ENCODE measurements at regions not wholly inside any gene's neighbourhood (a gene's known extent, or its start where the extent isn't known, plus 50 kb on each side); places are given as distances from the start of the nearest gene placed in this dataset.
"Not testable (repeated sequence)": the region's sequence is repeated elsewhere in the genome, so short reads cannot be mapped to it uniquely, and the experiment has no call there.

DNA sequence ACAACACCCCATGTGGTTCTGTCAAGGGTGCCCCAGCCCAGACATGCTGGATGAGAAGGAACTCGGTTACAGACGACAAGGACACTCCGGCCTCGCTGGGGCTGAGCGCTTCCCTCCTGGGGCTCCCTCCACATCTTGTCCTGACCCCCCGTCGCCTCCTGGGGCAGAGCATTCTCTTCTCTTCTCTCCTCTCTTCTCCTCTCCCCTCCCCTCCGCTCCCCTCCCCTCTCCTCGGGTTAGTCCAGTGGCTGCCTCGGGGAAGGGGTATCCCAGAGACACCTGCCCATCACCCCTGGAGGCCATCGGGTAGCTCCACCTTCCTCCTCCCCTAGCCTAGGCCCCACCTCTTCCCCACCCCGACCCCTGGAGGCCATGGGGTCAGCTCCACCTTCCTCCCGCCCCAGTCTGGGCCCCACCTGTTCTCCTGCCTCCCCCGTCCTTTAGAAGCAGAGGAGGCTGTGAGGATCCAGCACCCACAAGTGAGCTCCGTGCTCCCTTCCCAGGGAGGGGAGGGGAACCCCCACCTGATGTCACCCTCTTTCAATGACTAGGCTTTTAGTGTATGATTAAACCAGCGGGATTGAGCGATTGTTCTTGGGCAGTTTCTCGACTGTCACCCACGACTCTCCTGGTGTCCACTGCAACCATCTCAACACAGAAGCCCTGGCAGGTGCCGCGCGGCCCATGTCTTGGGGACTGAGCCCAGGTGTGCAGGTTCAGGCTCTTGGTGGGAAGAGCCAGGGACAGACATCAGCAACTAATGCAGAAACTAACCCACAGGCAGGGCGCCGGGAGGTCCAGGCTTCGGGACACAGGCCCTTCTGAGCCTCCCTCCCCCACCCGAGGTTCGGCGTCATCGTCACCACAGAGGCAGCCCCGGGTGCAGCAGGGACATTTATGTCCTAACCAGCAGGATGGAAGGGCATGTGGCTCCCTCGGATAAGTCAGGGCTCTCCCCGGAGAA lies 330.4 kb downstream of the ADGRD1 start:
- H3K27ac ChIP-seq (ENCODE audit: low read length); H3K9me3 ChIP-seq (ENCODE audit: control insufficient read depth, low read depth, low read length); H3K27me3 ChIP-seq (ENCODE audit: control insufficient read depth, insufficient read depth, low read length); H3K4me1 ChIP-seq (ENCODE audit: control insufficient read depth, low read depth, low read length); H3K36me3 ChIP-seq (ENCODE audit: control insufficient read depth, low read depth, low read length); H3K4me3 ChIP-seq (ENCODE audit: low read length); H3K9ac ChIP-seq (ENCODE audit: low read length): not testable (repeated sequence)

- not testable (repeated sequence) for H3K27ac ChIP-seq (ENCODE audit: low read length); H3K9me3 ChIP-seq (ENCODE audit: control insufficient read depth, low read depth, low read length); H3K9ac ChIP-seq (ENCODE audit: low read length); H3K36me3 ChIP-seq (ENCODE audit: control insufficient read depth, low read depth, low read length); H3K4me1 ChIP-seq (ENCODE audit: control insufficient read depth, low read depth, low read length); H3K4me3 ChIP-seq (ENCODE audit: low read length); H3K27me3 ChIP-seq (ENCODE audit: control insufficient read depth, insufficient read depth, low read length)
Observed at GRCh38 chr12:131284954-131285904, 331.5 kb downstream of the ADGRD1 start.

GRCh38 chr12:131285905-131286295 lies 332.2 kb downstream of the ADGRD1 start:
- H3K27ac ChIP-seq (ENCODE audit: low read length); H3K4me3 ChIP-seq (ENCODE audit: low read length); H3K27me3 ChIP-seq (ENCODE audit: control insufficient read depth, insufficient read depth, low read length); H3K36me3 ChIP-seq (ENCODE audit: control insufficient read depth, low read depth, low read length); H3K4me1 ChIP-seq (ENCODE audit: control insufficient read depth, low read depth, low read length); H3K9ac ChIP-seq (ENCODE audit: low read length); H3K9me3 ChIP-seq (ENCODE audit: control insufficient read depth, low read depth, low read length): not testable (repeated sequence)

DNA sequence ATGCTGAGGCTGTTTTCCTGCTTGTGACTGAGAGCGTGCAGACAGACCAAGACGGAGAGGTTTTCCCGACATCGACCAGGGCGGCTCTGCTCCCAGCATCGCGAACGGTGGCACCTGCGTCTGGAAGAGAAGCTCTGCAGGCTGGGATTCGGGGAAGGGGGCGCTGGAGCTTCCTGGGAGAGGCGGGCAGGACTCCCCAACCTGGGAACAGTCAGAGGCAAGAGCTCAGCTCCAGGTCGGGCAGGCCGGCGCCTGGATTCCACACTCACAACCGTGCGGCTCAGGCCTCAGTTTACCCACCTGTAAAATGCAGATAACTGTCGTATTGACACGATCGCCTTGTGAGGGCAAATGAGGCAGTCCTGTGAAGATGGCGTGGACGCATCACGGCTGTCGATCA lies 332.6 kb downstream of the ADGRD1 start:
- not testable (repeated sequence) for H3K27me3 ChIP-seq (ENCODE audit: control insufficient read depth, insufficient read depth, low read length); H3K9me3 ChIP-seq (ENCODE audit: control insufficient read depth, low read depth, low read length); H3K27ac ChIP-seq (ENCODE audit: low read length); H3K4me3 ChIP-seq (ENCODE audit: low read length); H3K9ac ChIP-seq (ENCODE audit: low read length); H3K36me3 ChIP-seq (ENCODE audit: control insufficient read depth, low read depth, low read length); H3K4me1 ChIP-seq (ENCODE audit: control insufficient read depth, low read depth, low read length)

DNA sequence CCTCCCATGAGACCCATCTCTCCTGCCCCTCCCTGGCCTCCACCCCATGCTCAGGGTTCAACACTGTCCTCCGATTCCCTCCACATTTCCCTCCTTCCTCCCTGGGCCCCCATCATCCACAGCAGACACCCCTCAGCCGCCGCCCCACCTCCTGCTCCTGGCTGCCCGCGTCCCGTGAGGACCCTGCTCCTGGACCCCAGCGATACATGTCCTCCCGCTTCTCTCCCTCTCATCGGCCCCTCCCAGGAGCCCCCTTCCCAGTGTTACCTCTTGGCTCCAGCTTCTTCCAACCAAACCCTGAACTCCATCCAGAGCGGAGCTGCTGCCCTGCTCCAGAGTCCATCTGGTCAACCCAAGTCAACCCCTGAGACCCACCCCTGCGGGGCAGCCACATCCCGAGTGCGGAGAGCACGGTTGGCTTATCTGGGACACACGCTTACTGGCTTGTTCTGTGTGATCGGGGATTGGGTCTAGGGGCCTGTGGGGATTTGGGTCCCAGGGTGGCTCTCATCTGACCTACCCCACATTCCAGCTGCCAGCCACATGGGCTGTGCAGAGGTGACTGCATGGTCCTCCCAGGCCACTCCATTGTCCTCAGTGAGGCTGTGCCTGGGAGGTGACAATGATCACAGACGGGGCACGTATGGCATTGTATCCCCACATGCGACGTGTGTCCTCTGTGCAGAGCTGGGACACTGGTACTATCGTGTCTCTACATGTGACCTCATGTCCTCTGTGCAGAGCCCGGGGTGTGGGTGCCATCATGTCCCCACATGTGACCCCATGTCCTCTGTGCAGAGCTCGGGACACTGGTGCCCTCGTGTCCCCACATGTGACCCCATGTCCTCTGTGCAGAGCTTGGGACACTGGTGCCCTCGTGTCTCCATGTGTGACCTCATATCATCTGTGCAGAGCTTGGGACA lies 333.6 kb downstream of the ADGRD1 start:
- Histone ChIP-seq H3K27ac (ENCODE audit: low read length) (no peak overlapping the region), H3K27me3 (ENCODE audit: control insufficient read depth, insufficient read depth, low read length) (no peaks in the 10 kb centered on the region), H3K9ac (ENCODE audit: low read length) (no peak overlapping the region), H3K9me3 (ENCODE audit: control insufficient read depth, low read depth, low read length) (no peaks in the 10 kb centered on the region), H3K36me3 (ENCODE audit: control insufficient read depth, low read depth, low read length) (no peaks in the 10 kb centered on the region), H3K4me3 (ENCODE audit: low read length) (no peak overlapping the region), H3K4me1 (ENCODE audit: control insufficient read depth, low read depth, low read length) (no peaks in the 10 kb centered on the region)

DNA sequence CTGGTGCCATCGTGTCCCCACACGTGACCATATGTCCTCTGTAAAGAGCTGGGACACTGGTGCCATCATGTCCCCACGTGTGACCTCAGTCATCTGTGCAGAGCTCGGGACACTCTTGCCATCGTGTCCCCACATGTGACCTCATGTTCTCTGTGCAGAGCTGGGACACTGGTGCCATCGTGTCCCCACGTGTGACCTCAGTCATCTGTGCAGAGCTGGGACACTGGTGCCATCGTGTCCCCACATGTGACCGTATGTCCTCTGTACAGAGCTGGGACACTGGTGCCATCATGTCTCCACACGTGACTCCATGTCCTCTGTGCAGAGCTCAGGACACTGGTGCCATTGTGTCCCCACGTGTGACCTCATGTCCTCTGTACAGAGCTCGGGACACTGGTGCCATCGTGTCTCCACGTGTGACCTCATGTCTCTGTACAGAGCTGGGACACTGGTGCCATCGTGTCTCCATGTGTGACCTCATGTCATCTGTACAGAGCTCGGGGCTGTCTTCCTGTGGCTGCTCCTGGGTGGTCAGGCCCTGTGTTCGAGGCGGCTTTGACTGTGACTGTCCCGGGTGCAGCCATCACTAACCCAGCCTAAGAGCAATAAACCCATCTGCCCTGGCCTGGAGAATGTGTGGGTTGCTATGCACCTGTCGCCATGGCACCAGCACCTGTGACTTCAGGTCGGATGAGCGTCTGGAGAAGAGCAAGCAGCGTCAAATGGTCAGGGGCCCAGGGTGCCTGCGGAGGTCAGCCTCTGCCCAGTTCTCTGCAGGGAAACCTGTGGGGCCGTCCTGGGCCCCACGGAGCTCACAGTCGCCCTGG lies 334.4 kb downstream of the ADGRD1 start:
- H3K27me3 ChIP-seq (ENCODE audit: control insufficient read depth, insufficient read depth, low read length): no peaks in the 10 kb centered on the region
- no peaks in the 10 kb centered on the region for H3K9me3 ChIP-seq (ENCODE audit: control insufficient read depth, low read depth, low read length)
- H3K4me3 ChIP-seq (ENCODE audit: low read length): no peak overlapping the region
- H3K4me1 ChIP-seq (ENCODE audit: control insufficient read depth, low read depth, low read length): no peaks in the 10 kb centered on the region
- H3K9ac ChIP-seq (ENCODE audit: low read length): no peak overlapping the region
- no peak overlapping the region for H3K27ac ChIP-seq (ENCODE audit: low read length)
- no peaks in the 10 kb centered on the region for H3K36me3 ChIP-seq (ENCODE audit: control insufficient read depth, low read depth, low read length)

- not testable (repeated sequence) for H3K36me3 ChIP-seq (ENCODE audit: control insufficient read depth, low read depth, low read length); H3K9me3 ChIP-seq (ENCODE audit: control insufficient read depth, low read depth, low read length); H3K4me1 ChIP-seq (ENCODE audit: control insufficient read depth, low read depth, low read length); H3K9ac ChIP-seq (ENCODE audit: low read length); H3K27me3 ChIP-seq (ENCODE audit: control insufficient read depth, insufficient read depth, low read length); H3K27ac ChIP-seq (ENCODE audit: low read length); H3K4me3 ChIP-seq (ENCODE audit: low read length)
Observed at GRCh38 chr12:131288765-131289695, 335.3 kb downstream of the ADGRD1 start.

- H3K4me3 ChIP-seq (ENCODE audit: low read length); H3K36me3 ChIP-seq (ENCODE audit: control insufficient read depth, low read depth, low read length); H3K27ac ChIP-seq (ENCODE audit: low read length); H3K9me3 ChIP-seq (ENCODE audit: control insufficient read depth, low read depth, low read length); H3K9ac ChIP-seq (ENCODE audit: low read length); H3K4me1 ChIP-seq (ENCODE audit: control insufficient read depth, low read depth, low read length); H3K27me3 ChIP-seq (ENCODE audit: control insufficient read depth, insufficient read depth, low read length): not testable (repeated sequence)
Observed at GRCh38 chr12:131289807-131290206, 336.1 kb downstream of the ADGRD1 start.

DNA sequence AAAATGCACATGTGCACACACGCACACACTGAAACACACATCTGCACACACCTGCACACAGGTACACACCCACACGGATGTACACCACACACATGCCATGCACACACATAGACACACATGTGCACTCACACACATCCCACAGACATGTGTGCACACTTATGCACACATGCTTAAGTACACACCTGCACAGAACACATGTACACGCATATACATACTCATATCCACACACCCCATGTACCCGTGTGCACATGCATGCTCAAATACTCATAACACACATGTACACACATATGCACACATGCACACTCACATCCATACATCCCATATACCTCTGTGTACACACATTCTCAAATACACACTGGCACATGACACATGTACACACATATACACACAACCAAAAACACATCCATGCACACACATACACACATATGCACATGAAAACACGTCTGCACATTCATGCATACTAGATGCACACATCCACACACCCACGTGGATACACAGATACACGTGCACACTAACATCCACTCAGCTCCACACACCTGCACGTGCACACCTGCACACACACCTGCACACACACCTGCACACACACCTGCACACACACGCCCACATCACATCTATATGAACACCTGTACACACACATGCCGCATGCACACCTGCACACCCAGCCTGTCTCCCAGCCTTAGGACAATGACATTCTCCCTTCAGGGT lies 336.7 kb downstream of the ADGRD1 start:
- no peaks in the 10 kb centered on the region for H3K27me3 ChIP-seq (ENCODE audit: control insufficient read depth, insufficient read depth, low read length)
- no peaks in the 10 kb centered on the region for H3K4me1 ChIP-seq (ENCODE audit: control insufficient read depth, low read depth, low read length)
- no peak overlapping the region for H3K27ac ChIP-seq (ENCODE audit: low read length)
- H3K36me3 ChIP-seq (ENCODE audit: control insufficient read depth, low read depth, low read length): no peaks in the 10 kb centered on the region
- no peak overlapping the region for H3K9ac ChIP-seq (ENCODE audit: low read length)
- no peak overlapping the region for H3K4me3 ChIP-seq (ENCODE audit: low read length)
- H3K9me3 ChIP-seq (ENCODE audit: control insufficient read depth, low read depth, low read length): no peaks in the 10 kb centered on the region
